Adrenal gland (tissue), 9 donors: ENCODE measurements at regions not wholly inside any gene's neighbourhood (a gene's known extent, or its start where the extent isn't known, plus 50 kb on each side); places are given as distances from the start of the nearest gene placed in this dataset.

Source experiments
- DNase-seq, 7 donors: peaks; one replicate each; pipeline ENCODE4 v3.0.0-alpha.2; 2019 to 2020
- H3K27ac ChIP-seq, 5 donors: fragments of 200-600 bp; sonication (generic) in 4 of 5; 1 replicate in 3 of 5; 2 replicates in 2 of 5; pipeline versions ENCODE4 v1.5.1 to v1.8.0; 2016 to 2020; ENCODE audit warnings: mild to moderate bottlenecking in 1 of 5
- H3K27me3 ChIP-seq: fragments of 200-600 bp; 2 replicates; pipeline ENCODE4 v1.8.0; 2021
- H3K36me3 ChIP-seq, 2 donors: fragments of 200-600 bp; replicated peaks in 1 of 2; 1 replicate in 1 of 2; 2 replicates in 1 of 2; pipeline versions ENCODE4 v1.5.1 to v1.8.0; 2018 to 2022
- H3K4me1 ChIP-seq, 2 donors: fragments of 200-600 bp; replicated peaks in 1 of 2; 1 replicate in 1 of 2; 2 replicates in 1 of 2; pipeline versions ENCODE4 v1.5.1 to v1.8.0; 2018 to 2021
- H3K4me3 ChIP-seq, 4 donors: fragments of 200-600 bp; sonication (generic) in 3 of 4; one replicate each; pipeline ENCODE4 v1.5.1; 2016 to 2018
- H3K9me3 ChIP-seq, 3 donors: fragments of 200-600 bp; sonication (generic) in 1 of 3; replicated peaks in 1 of 3; 1 replicate in 2 of 3; 2 replicates in 1 of 3; pipeline versions ENCODE4 v1.5.1 to v1.8.0; 2016 to 2021
- POLR2A ChIP-seq, 2 donors: fragments of 450-650 bp; IDR thresholded peaks; one replicate each; pipeline ENCODE4 v1.6.1; 2017; ENCODE audit warnings: antibody characterized with exemption in 2 of 2, mild to moderate bottlenecking in 2 of 2, moderate library complexity in 1 of 2
- WGBS, 4 donors: extraction: QIAGEN DNeasy Blood & Tissue Kit in 2 of 4; methylation state at CpG; one replicate each; pipeline versions ENCODE4 v1.1.5 to v1.1.7; 2013 to 2017; 5-methylcytosine and 5-hydroxymethylcytosine counted together
- intact Hi-C, 2 donors: fragments of 100-400 bp; cut with DNase I; formaldehyde crosslinking; loops; one replicate each; pipeline versions ENCODE4 v1.14.1 to v1.15.0; 2022 to 2023
- TF ChIP-seq, protein P1 (sequence below), 6 experiments: fragments of 450-650 bp in 4 of 6; fragments of 200-600 bp in 2 of 6; sonication (generic) in 1 of 6; IDR thresholded peaks; 1 replicate in 5 of 6; 2 replicates in 1 of 6; pipeline versions ENCODE4 v1.5.1 to v1.8.0; 2016 to 2021; ENCODE audit warnings: antibody characterized with exemption in 6 of 6, mild to moderate bottlenecking in 2 of 6, moderate library complexity in 1 of 6
- donor health status: healthy with polysubstance abuse.
- donor health status: Bipolar disorder and iron deficiency.
- donor health status: DM: yes; HTN: yes; CAD: no.
- donor health status: DM: no; HTN: no; CAD: no.
- donor health status: DM: no; HTN: no; CAD: no.

DNA sequence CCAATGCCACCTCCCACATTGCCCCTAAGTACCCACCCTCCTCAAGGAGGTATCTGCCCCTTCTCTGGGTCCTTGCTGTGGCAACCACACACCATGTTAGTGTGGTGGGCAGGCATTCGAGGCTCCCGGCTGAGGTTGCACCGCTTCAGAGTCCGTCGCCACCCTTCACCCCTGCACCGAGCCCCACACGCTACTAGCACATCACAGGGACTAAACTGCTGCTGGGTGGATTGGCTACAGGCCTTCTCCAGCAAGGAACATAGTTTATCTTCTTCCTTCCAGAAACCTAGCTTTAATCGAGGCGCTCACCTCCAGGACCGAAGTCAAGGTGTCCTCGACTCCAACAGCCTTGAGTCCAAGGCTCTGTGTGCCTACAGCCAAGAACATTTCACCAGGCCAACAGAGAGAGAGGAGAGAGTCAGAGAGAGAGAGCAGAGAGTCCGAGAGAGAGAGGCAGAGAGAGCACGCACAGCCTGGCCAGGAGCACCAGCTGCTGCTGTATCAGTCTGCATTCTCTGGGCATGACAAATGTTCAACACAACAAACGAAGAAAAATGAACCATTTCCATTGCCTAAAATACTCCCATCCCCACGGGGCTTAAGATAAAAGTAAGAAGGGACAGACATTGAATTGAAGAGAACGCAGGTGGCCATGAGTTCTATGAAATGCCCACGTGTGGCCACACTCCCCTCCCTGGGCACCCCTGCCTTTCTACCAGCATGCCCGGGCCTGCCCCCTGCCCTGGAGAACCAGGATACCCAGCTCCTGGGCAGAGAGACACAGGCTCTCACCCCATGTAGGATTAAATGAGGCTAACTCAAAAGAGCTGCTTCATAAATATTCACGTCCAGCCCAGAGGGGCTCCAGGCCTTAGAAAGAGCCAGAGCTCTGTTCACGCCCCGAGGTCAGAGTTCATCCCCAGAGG lies 94.9 kb downstream of the RBFOX3 start:
- no peaks in the 10 kb centered on the region for H3K36me3 ChIP-seq
- no peak for DNase-seq
- no peak for TF ChIP-seq POLR2A (IDR thresholded peaks at IDR 0.05)
- TF ChIP-seq, protein P1, sequence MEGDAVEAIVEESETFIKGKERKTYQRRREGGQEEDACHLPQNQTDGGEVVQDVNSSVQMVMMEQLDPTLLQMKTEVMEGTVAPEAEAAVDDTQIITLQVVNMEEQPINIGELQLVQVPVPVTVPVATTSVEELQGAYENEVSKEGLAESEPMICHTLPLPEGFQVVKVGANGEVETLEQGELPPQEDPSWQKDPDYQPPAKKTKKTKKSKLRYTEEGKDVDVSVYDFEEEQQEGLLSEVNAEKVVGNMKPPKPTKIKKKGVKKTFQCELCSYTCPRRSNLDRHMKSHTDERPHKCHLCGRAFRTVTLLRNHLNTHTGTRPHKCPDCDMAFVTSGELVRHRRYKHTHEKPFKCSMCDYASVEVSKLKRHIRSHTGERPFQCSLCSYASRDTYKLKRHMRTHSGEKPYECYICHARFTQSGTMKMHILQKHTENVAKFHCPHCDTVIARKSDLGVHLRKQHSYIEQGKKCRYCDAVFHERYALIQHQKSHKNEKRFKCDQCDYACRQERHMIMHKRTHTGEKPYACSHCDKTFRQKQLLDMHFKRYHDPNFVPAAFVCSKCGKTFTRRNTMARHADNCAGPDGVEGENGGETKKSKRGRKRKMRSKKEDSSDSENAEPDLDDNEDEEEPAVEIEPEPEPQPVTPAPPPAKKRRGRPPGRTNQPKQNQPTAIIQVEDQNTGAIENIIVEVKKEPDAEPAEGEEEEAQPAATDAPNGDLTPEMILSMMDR (IDR thresholded peaks at IDR 0.05), result no peak
- H3K27ac ChIP-seq, result no peak overlapping the region
- H3K4me1 ChIP-seq, result no peaks in the 10 kb centered on the region
- no peak overlapping the region for H3K4me3 ChIP-seq
- H3K9me3 ChIP-seq, result no peaks in the 10 kb centered on the region
- peaks cover 8% of the 10 kb centered on the region for H3K27me3 ChIP-seq
- WGBS, 4 donors, result 64 to 65% (median 64%) methylated on average over 18 to 21 of the region's 21 CpGs
- intact Hi-C loops, result no loop called here

DNA sequence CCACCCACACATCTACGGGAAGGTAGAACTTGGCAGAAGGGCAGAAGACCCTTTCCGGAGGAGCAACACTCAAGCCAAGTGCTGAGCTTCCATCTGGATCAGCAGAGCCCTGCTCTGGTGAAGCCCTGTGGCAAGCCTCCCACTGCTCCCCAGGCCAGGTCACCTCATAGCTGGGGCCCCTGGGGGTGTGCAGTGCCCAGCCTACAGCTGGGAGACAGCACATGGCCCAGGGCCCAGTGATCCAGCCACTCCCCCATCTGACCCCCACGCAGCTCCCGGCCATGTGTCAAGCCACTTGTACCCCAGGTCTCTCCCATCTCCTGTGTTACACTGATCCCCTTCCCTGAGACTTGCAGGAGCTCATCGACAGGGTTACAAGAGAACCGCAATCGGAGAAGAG lies 95.7 kb downstream of the RBFOX3 start:
- no peak for DNase-seq
- 75 to 95% (median 90%) methylated on average over 5 to 7 of the region's 7 CpGs for WGBS, 4 donors
- no peak overlapping the region for H3K4me3 ChIP-seq
- H3K9me3 ChIP-seq, result no peaks in the 10 kb centered on the region
- H3K27me3 ChIP-seq, result peaks cover 7% of the 10 kb centered on the region
- intact Hi-C loops, result no loop called here
- no peaks in the 10 kb centered on the region for H3K36me3 ChIP-seq
- no peak overlapping the region for H3K27ac ChIP-seq
- H3K4me1 ChIP-seq, result no peaks in the 10 kb centered on the region
- TF ChIP-seq, protein P1 (IDR thresholded peaks at IDR 0.05), result no peak
- no peak for TF ChIP-seq POLR2A (IDR thresholded peaks at IDR 0.05)

DNA sequence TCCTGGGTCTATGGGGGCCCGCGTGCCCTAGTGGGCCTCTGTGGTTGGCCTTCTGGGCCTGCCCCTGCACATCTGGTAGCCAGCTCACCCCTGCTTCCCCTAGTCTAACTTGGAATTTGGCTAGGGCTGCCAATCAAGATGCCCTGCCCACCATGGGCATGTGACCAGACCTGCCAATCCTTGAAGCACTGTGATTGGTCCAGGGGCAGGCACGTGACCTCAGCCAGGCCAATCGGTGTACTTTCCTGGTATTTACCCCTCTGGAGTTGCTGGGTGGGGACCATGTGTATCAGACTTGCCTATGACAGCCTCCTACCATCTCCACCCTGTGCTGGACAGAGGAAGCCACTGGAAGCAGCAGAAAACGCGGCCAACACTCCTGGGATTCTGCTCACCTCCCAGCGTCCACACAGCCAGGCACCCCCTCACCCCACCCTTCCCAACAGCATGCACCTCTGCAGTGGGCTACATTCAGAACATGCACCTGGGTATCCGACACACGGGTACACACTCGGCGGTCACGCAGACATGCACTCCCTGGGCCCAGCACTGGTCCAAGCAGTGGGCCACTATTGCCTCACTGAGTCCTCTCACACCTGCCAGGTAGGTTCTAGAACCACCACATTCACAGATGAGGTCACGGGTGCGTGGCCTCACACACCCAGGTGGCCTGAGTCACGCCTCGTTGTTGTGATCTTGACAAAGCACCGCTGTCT lies 96.9 kb downstream of the RBFOX3 start:
- Histone ChIP-seq H3K9me3 (no peaks in the 10 kb centered on the region), H3K36me3 (no peaks in the 10 kb centered on the region), H3K27ac (no peak overlapping the region), H3K27me3 (peaks cover under 1% of the 10 kb centered on the region), H3K4me1 (no peaks in the 10 kb centered on the region), H3K4me3 (no peak overlapping the region)
- WGBS, 4 donors, result 79 to 94% (median 91%) methylated on average over 13 to 17 of the region's 17 CpGs
- no peak for DNase-seq
- TF ChIP-seq, protein P1 (IDR thresholded peaks at IDR 0.05), result no peak
- no peak for TF ChIP-seq POLR2A (IDR thresholded peaks at IDR 0.05)
- intact Hi-C loops, result no loop called here

DNA sequence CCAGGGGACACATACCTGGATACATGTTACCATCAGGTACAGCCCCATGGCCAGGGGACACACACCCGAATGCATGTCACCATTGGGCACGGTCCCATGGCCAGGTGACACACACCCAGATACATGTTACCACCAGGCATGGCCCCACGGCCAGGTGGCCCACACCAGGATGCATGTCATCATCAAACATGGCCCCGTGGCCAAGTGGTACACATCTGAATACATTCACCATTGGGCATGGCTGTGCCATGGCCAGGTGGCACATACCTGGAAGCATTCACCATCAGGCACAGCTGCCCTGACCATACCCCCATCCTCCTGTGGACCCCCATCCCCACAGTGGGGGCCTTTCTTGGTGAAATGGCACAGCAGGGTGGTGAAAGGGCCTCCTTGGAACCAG lies 97.6 kb downstream of the RBFOX3 start:
- 81 to 94% (median 86%) methylated on average over 2 to 4 of the region's 4 CpGs for WGBS, 4 donors
- intact Hi-C loops, result no loop called here
- no peak for TF ChIP-seq POLR2A (IDR thresholded peaks at IDR 0.05)
- TF ChIP-seq, protein P1 (IDR thresholded peaks at IDR 0.05), result no peak
- Histone ChIP-seq H3K4me1 (no peaks in the 10 kb centered on the region), H3K36me3 (no peaks in the 10 kb centered on the region), H3K4me3 (no peak overlapping the region), H3K9me3 (no peaks in the 10 kb centered on the region), H3K27me3 (no peaks in the 10 kb centered on the region), H3K27ac (no peak overlapping the region)
- no peak for DNase-seq
